Stomach smooth muscle (tissue), 2 donors: ENCODE measurements at regions not wholly inside any gene's neighbourhood (a gene's known extent, or its start where the extent isn't known, plus 50 kb on each side); places are given as distances from the start of the nearest gene placed in this dataset.

ENCODE experiments used
- H3K27ac ChIP-seq: one replicate; pipeline ENCODE4 v1.7.0; 2013; ENCODE audit warnings: mild to moderate bottlenecking, low read length, inconsistent platforms
- H3K27me3 ChIP-seq, 2 donors: one replicate each; pipeline ENCODE4 v1.7.0; 2013; ENCODE audit warnings: low read length in 2 of 2; ENCODE audit not compliant: insufficient read depth in 2 of 2, control insufficient read depth in 1 of 2
- H3K36me3 ChIP-seq, 2 donors: one replicate each; pipeline ENCODE4 v1.7.0; 2013; ENCODE audit warnings: low read length in 2 of 2; ENCODE audit not compliant: control insufficient read depth in 2 of 2, insufficient read depth in 2 of 2
- H3K4me1 ChIP-seq: one replicate; pipeline ENCODE4 v1.7.0; 2013; ENCODE audit warnings: low read length; ENCODE audit not compliant: control insufficient read depth, insufficient read depth
- H3K4me3 ChIP-seq, 2 donors: one replicate each; pipeline ENCODE4 v1.7.0; 2013; ENCODE audit warnings: low read length in 2 of 2
- H3K9ac ChIP-seq, 2 donors: one replicate each; pipeline ENCODE4 v1.7.0; 2013; ENCODE audit warnings: low read length in 2 of 2, mild to moderate bottlenecking in 1 of 2
- H3K9me3 ChIP-seq, 2 donors: one replicate each; pipeline ENCODE4 v1.7.0; 2013; ENCODE audit warnings: low read length in 2 of 2; ENCODE audit not compliant: control insufficient read depth in 2 of 2
- donor health status: healthy.
- donor health status: Pancreatic carcinoma.

GRCh38 chr6:22878324-22878701, 308.9 kb downstream of the HDGFL1 start:
- no peak overlapping the region for H3K4me3 ChIP-seq
- H3K9me3 ChIP-seq: no peaks in the 10 kb centered on the region
- no peak overlapping the region for H3K9ac ChIP-seq
- no peaks in the 10 kb centered on the region for H3K27me3 ChIP-seq
- H3K4me1 ChIP-seq: peaks cover 8% of the 10 kb centered on the region
- H3K36me3 ChIP-seq: no peaks in the 10 kb centered on the region
- no peak overlapping the region for H3K27ac ChIP-seq

GRCh38 chr6:22878706-22879105, 309.3 kb downstream of the HDGFL1 start:
- Histone ChIP-seq H3K4me1 (peaks cover 8% of the 10 kb centered on the region), H3K9me3 (no peaks in the 10 kb centered on the region), H3K4me3 (no peak overlapping the region), H3K27ac (no peak overlapping the region), H3K27me3 (no peaks in the 10 kb centered on the region), H3K36me3 (no peaks in the 10 kb centered on the region), H3K9ac (no peak overlapping the region)

GRCh38 chr6:22880686-22881433, 311.5 kb downstream of the HDGFL1 start:
- no peaks in the 10 kb centered on the region for H3K27me3 ChIP-seq
- no peaks in the 10 kb centered on the region for H3K9me3 ChIP-seq
- no peak overlapping the region for H3K4me3 ChIP-seq
- peak overlapping the region; percentile 42 for H3K27ac ChIP-seq
- peaks cover 8% of the 10 kb centered on the region for H3K4me1 ChIP-seq
- H3K9ac ChIP-seq: peak overlapping the region in 1 of 2 donors; percentile 4
- H3K36me3 ChIP-seq: no peaks in the 10 kb centered on the region

- Histone ChIP-seq H3K9ac (no peak overlapping the region), H3K4me1 (peaks cover 8% of the 10 kb centered on the region), H3K36me3 (no peaks in the 10 kb centered on the region), H3K9me3 (no peaks in the 10 kb centered on the region), H3K4me3 (no peak overlapping the region), H3K27ac (no peak overlapping the region), H3K27me3 (no peaks in the 10 kb centered on the region)
Observed at GRCh38 chr6:22882581-22882980, 313.2 kb downstream of the HDGFL1 start.

- H3K4me3 ChIP-seq: no peak overlapping the region
- no peaks in the 10 kb centered on the region for H3K36me3 ChIP-seq
- no peaks in the 10 kb centered on the region for H3K27me3 ChIP-seq
- H3K9me3 ChIP-seq: no peaks in the 10 kb centered on the region
- H3K9ac ChIP-seq: no peak overlapping the region
- peaks cover 8% of the 10 kb centered on the region for H3K4me1 ChIP-seq
- no peak overlapping the region for H3K27ac ChIP-seq
Observed at GRCh38 chr6:22883061-22883717, 313.8 kb downstream of the HDGFL1 start.

GRCh38 chr6:22884456-22884855, 315.1 kb downstream of the HDGFL1 start:
- no peak overlapping the region for H3K4me3 ChIP-seq
- peaks cover 8% of the 10 kb centered on the region for H3K4me1 ChIP-seq
- H3K9me3 ChIP-seq: no peaks in the 10 kb centered on the region
- H3K36me3 ChIP-seq: no peaks in the 10 kb centered on the region
- no peaks in the 10 kb centered on the region for H3K27me3 ChIP-seq
- no peak overlapping the region for H3K9ac ChIP-seq
- no peak overlapping the region for H3K27ac ChIP-seq

- Histone ChIP-seq H3K4me1 (no peaks in the 10 kb centered on the region), H3K27ac (no peak overlapping the region), H3K9me3 (no peaks in the 10 kb centered on the region), H3K36me3 (no peaks in the 10 kb centered on the region), H3K4me3 (no peak overlapping the region), H3K9ac (no peak overlapping the region), H3K27me3 (no peaks in the 10 kb centered on the region)
Observed at GRCh38 chr6:22886650-22887581, 317.6 kb downstream of the HDGFL1 start.

- Histone ChIP-seq H3K27me3 (no peaks in the 10 kb centered on the region), H3K9me3 (no peaks in the 10 kb centered on the region), H3K36me3 (no peaks in the 10 kb centered on the region), H3K4me1 (no peaks in the 10 kb centered on the region), H3K4me3 (no peak overlapping the region), H3K9ac (no peak overlapping the region), H3K27ac (no peak overlapping the region)
Observed at GRCh38 chr6:22888163-22888752, 318.9 kb downstream of the HDGFL1 start.

- no peaks in the 10 kb centered on the region for H3K4me1 ChIP-seq
- H3K4me3 ChIP-seq: no peak overlapping the region
- H3K36me3 ChIP-seq: no peaks in the 10 kb centered on the region
- H3K9me3 ChIP-seq: no peaks in the 10 kb centered on the region
- no peak overlapping the region for H3K9ac ChIP-seq
- H3K27me3 ChIP-seq: no peaks in the 10 kb centered on the region
- H3K27ac ChIP-seq: peak overlapping the region; percentile 0
Observed at GRCh38 chr6:22891934-22892333, 322.6 kb downstream of the HDGFL1 start.

- Histone ChIP-seq H3K9me3 (no peaks in the 10 kb centered on the region), H3K27ac (peak overlapping the region; percentile 0), H3K27me3 (no peaks in the 10 kb centered on the region), H3K36me3 (no peaks in the 10 kb centered on the region), H3K9ac (no peak overlapping the region), H3K4me3 (no peak overlapping the region), H3K4me1 (no peaks in the 10 kb centered on the region)
Observed at GRCh38 chr6:22892452-22892851, 323.1 kb downstream of the HDGFL1 start.
